Activated CD8-positive, alpha-beta T cell treated with anti-CD3 and anti-CD28 coated beads for 36 hours (primary cell): ENCODE measurements at regions not wholly inside any gene's neighbourhood (a gene's known extent, or its start where the extent isn't known, plus 50 kb on each side); places are given as distances from the start of the nearest gene placed in this dataset.

Source experiments
- ATAC-seq: fragments of 200-7000 bp; cut with Tn5 transposase; one replicate; pipeline ENCODE4 v1.10.0; 2021; ENCODE audit warnings: mild to moderate bottlenecking, moderate library complexity
- CTCF ChIA-PET: fragments of 350-600 bp; sonication (Branson Sonifier 250); formaldehyde crosslinking; loops from one replicate; lab custom pipeline; 2021; ENCODE audit warnings: antibody characterized with exemption; lab: Charles Lee
- POLR2A ChIA-PET: fragments of 350-600 bp; sonication (Branson Sonifier 250); formaldehyde crosslinking; loops from one replicate; lab custom pipeline; 2021; ENCODE audit warnings: antibody characterized with exemption; lab: Charles Lee
- DNase-seq: peaks from one replicate; pipeline ENCODE4 v3.0.0-alpha.2; 2020
- H3K27ac Mint-ChIP-seq: one replicate; pipeline ENCODE4 v1.8.0; 2021; ENCODE audit warnings: mild to moderate bottlenecking, mixed read lengths
- H3K27me3 Mint-ChIP-seq: one replicate; pipeline ENCODE4 v1.8.0; 2021; ENCODE audit warnings: mixed read lengths
- H3K36me3 Mint-ChIP-seq: one replicate; pipeline ENCODE4 v1.8.0; 2021; ENCODE audit warnings: low read depth, mixed read lengths
- H3K4me1 Mint-ChIP-seq: one replicate; pipeline ENCODE4 v1.8.0; 2021; ENCODE audit warnings: low read depth, mixed read lengths
- H3K4me3 Mint-ChIP-seq: one replicate; pipeline ENCODE4 v1.8.0; 2021; ENCODE audit warnings: mild to moderate bottlenecking, moderate library complexity, mixed read lengths
- H3K9me3 Mint-ChIP-seq: one replicate; pipeline ENCODE4 v1.8.0; 2021; ENCODE audit warnings: mixed read lengths
- CTCF ChIP-seq: fragments of 200-600 bp; IDR thresholded peaks from one replicate; pipeline ENCODE4 v1.8.0; 2022; ENCODE audit warnings: antibody characterized with exemption, mild to moderate bottlenecking
- intact Hi-C: fragments of 100-400 bp; cut with micrococcal nuclease; formaldehyde crosslinking; loops from one replicate; pipeline ENCODE4 v1.10.0; 2022

GRCh38 chr3:95226437-95226836 lies 1163.6 kb downstream of the NSUN3 start:
- Mint-ChIP-seq H3K27ac (no peak overlapping the region), H3K9me3 (peaks cover 9% of the 10 kb centered on the region), H3K27me3 (no peaks in the 10 kb centered on the region), H3K4me3 (no peak overlapping the region), H3K36me3 (no peaks in the 10 kb centered on the region), H3K4me1 (no peaks in the 10 kb centered on the region)
- no peak for DNase-seq
- no peak for TF ChIP-seq CTCF
- intact Hi-C loops = no loop called here
- ChIA-PET CTCF (no interaction called here), POLR2A (no interaction called here)
- no peak for ATAC-seq

GRCh38 chr3:95227092-95227491 lies 1164.2 kb downstream of the NSUN3 start:
- intact Hi-C loops = no loop called here
- no peaks in the 10 kb centered on the region for H3K36me3 Mint-ChIP-seq
- H3K4me1 Mint-ChIP-seq = no peaks in the 10 kb centered on the region
- ATAC-seq = no peak
- TF ChIP-seq CTCF = no peak
- H3K27ac Mint-ChIP-seq = no peak overlapping the region
- peaks cover 6% of the 10 kb centered on the region for H3K9me3 Mint-ChIP-seq
- H3K27me3 Mint-ChIP-seq = no peaks in the 10 kb centered on the region
- POLR2A ChIA-PET = no interaction called here
- no peak overlapping the region for H3K4me3 Mint-ChIP-seq
- CTCF ChIA-PET = no interaction called here
- DNase-seq = no peak

GRCh38 chr3:95228416-95228815 lies 1165.6 kb downstream of the NSUN3 start:
- Mint-ChIP-seq H3K9me3 (peaks cover 6% of the 10 kb centered on the region), H3K27me3 (no peaks in the 10 kb centered on the region), H3K4me3 (no peak overlapping the region), H3K36me3 (no peaks in the 10 kb centered on the region), H3K27ac (no peak overlapping the region), H3K4me1 (no peaks in the 10 kb centered on the region)
- ChIA-PET CTCF (no interaction called here), POLR2A (no interaction called here)
- intact Hi-C loops = no loop called here
- TF ChIP-seq CTCF = no peak
- ATAC-seq (no peak), DNase-seq (no peak)

GRCh38 chr3:95235916-95236315 lies 1173.1 kb downstream of the NSUN3 start:
- Mint-ChIP-seq H3K9me3 (peaks cover 7% of the 10 kb centered on the region), H3K27me3 (no peaks in the 10 kb centered on the region)

GRCh38 chr3:95237783-95238182 lies 1174.9 kb downstream of the NSUN3 start:
- Mint-ChIP-seq H3K9me3 (peaks cover 5% of the 10 kb centered on the region), H3K4me1 (no peaks in the 10 kb centered on the region), H3K36me3 (no peaks in the 10 kb centered on the region), H3K27ac (no peak overlapping the region), H3K4me3 (no peak overlapping the region), H3K27me3 (no peaks in the 10 kb centered on the region)
- ChIA-PET CTCF (no interaction called here), POLR2A (no interaction called here)
- TF ChIP-seq CTCF = no peak
- ATAC-seq = no peak
- intact Hi-C loops = no loop called here
- no peak for DNase-seq

More at GRCh38 chr3:95235916-95236315, 1173.1 kb downstream of the NSUN3 start:
- POLR2A ChIA-PET = no interaction called here
- TF ChIP-seq CTCF = no peak
- ATAC-seq (no peak), DNase-seq (no peak)
- intact Hi-C loops = no loop called here
- H3K4me1 Mint-ChIP-seq = no peaks in the 10 kb centered on the region
- no peaks in the 10 kb centered on the region for H3K36me3 Mint-ChIP-seq
- no peak overlapping the region for H3K4me3 Mint-ChIP-seq
- no peak overlapping the region for H3K27ac Mint-ChIP-seq
- CTCF ChIA-PET = no interaction called here
